Stimulated activated CD8-positive, alpha-beta memory T cell treated with anti-CD3 and anti-CD28 coated beads, Interleukin-4, amount 100 ng/mL, for 48 hours (primary cell): ENCODE measurements at regions not wholly inside any gene's neighbourhood (a gene's known extent, or its start where the extent isn't known, plus 50 kb on each side); places are given as distances from the start of the nearest gene placed in this dataset.
"Not testable (repeated sequence)": the region's sequence is repeated elsewhere in the genome, so short reads cannot be mapped to it uniquely, and the experiment has no call there.

ENCODE experiments used
- DNase-seq: peaks from one replicate; pipeline ENCODE4 v3.0.0-alpha.2; 2020

GRCh38 chr1:149700677-149701567 lies 81.6 kb upstream of the FCGR1A start:
- DNase-seq, result not testable (repeated sequence)

- peak; percentile 83 for DNase-seq
These were observed 74.2 kb upstream of the FCGR1A start for GRCh38 chr1:149708192-149708853.

GRCh38 chr1:149711651-149712050 lies 70.8 kb upstream of the FCGR1A start:
- not testable (repeated sequence) for DNase-seq

- DNase-seq, result peak; percentile 80
These were observed 70.2 kb upstream of the FCGR1A start for GRCh38 chr1:149712154-149712927.

- DNase-seq, result not testable (repeated sequence)
These were observed 69.0 kb upstream of the FCGR1A start for GRCh38 chr1:149713513-149713912.

- DNase-seq, result not testable (repeated sequence)
These were observed 68.5 kb upstream of the FCGR1A start for GRCh38 chr1:149713952-149714351.

GRCh38 chr1:149724618-149725302 lies 57.7 kb upstream of the FCGR1A start:
- not testable (repeated sequence) for DNase-seq

- not testable (repeated sequence) for DNase-seq
These were observed 55.8 kb upstream of the FCGR1A start for GRCh38 chr1:149726688-149727087.

GRCh38 chr1:149728598-149728997 lies 53.9 kb upstream of the FCGR1A start:
- DNase-seq, result not testable (repeated sequence)
